Neural cell (in vitro differentiated cells): ENCODE measurements at regions not wholly inside any gene's neighbourhood (a gene's known extent, or its start where the extent isn't known, plus 50 kb on each side); places are given as distances from the start of the nearest gene placed in this dataset.

Source experiments
- H2AFZ ChIP-seq: fragments of 200-600, 300-800 bp; sonication (generic), shearing (Covaris generic); 2 replicates; pipeline ENCODE4 v1.6.0; 2014; ENCODE audit warnings: low read depth, mild to moderate bottlenecking, antibody characterized with exemption, low read length, moderate library complexity
- H3F3A ChIP-seq: fragments of 200-600 bp; shearing (Covaris generic); 2 replicates; pipeline ENCODE4 v1.6.1; 2016; ENCODE audit warnings: mild to moderate bottlenecking, moderate library complexity, mixed read lengths, antibody characterized with exemption, low read length; ENCODE audit not compliant: insufficient read depth, poor library complexity, severe bottlenecking
- H3K27ac ChIP-seq: fragments of 200-600, 300-800 bp; sonication (generic), shearing (Covaris generic); 2 replicates; pipeline ENCODE4 v1.5.1; 2014; ENCODE audit warnings: mild to moderate bottlenecking, low read length, moderate library complexity
- H3K27me3 ChIP-seq: fragments of 300-800, 200-600 bp; sonication (generic), shearing (Covaris generic); 2 replicates; pipeline ENCODE4 v1.6.0; 2014; ENCODE audit warnings: mild to moderate bottlenecking, low read depth, low read length, moderate library complexity; ENCODE audit not compliant: insufficient read depth
- H3K36me3 ChIP-seq: fragments of 300-800, 200-600 bp; sonication (generic), shearing (Covaris generic); 2 replicates; pipeline ENCODE4 v1.5.1; 2014; ENCODE audit warnings: mild to moderate bottlenecking, antibody characterized with exemption, low read length, moderate library complexity; ENCODE audit not compliant: insufficient read depth
- H3K4me2 ChIP-seq: fragments of 300-800, 200-600 bp; sonication (generic), shearing (Covaris generic); 2 replicates; pipeline ENCODE4 v1.6.0; 2014; ENCODE audit warnings: mild to moderate bottlenecking, low read length
- H3K4me3 ChIP-seq: fragments of 300-800, 200-600 bp; sonication (generic), shearing (Covaris generic); 2 replicates; pipeline ENCODE4 v1.5.1; 2014; ENCODE audit warnings: mild to moderate bottlenecking, low read length, moderate library complexity
- H3K79me2 ChIP-seq: fragments of 200-600 bp; shearing (Covaris generic); replicated peaks from 2 replicates; pipeline ENCODE4 v1.6.0; 2014; ENCODE audit warnings: mild to moderate bottlenecking, low read length, moderate library complexity; ENCODE audit not compliant: insufficient read depth
- H3K9ac ChIP-seq: fragments of 300-800, 200-600 bp; sonication (generic), shearing (Covaris generic); 2 replicates; pipeline ENCODE4 v1.6.1; 2016; ENCODE audit warnings: mild to moderate bottlenecking, low read length, mixed read lengths
- H3K9me2 ChIP-seq: fragments of 200-600 bp; shearing (Covaris generic); 2 replicates; pipeline ENCODE4 v1.6.1; 2016; ENCODE audit warnings: mild to moderate bottlenecking, low read length, mixed read lengths; ENCODE audit not compliant: insufficient read depth
- H3K9me3 ChIP-seq: fragments of 200-600, 300-800 bp; sonication (generic), shearing (Covaris generic); 2 replicates; pipeline ENCODE4 v1.6.1; 2016; ENCODE audit warnings: mild to moderate bottlenecking, mixed run types, low read length, moderate library complexity, mixed read lengths
- H4K20me1 ChIP-seq: fragments of 200-600 bp; shearing (Covaris generic); 2 replicates; pipeline ENCODE4 v1.6.1; 2016; ENCODE audit warnings: mild to moderate bottlenecking, mixed run types; ENCODE audit not compliant: insufficient read depth
- CTCF ChIP-seq: fragments of 450-650 bp; IDR thresholded peaks from 2 replicates; pipeline ENCODE4 v1.5.1; 2014; ENCODE audit warnings: antibody characterized with exemption, mild to moderate bottlenecking, moderate library complexity; ENCODE audit not compliant: poor library complexity, severe bottlenecking
- EP300 ChIP-seq: fragments of 450-650 bp; conservative IDR thresholded peaks from 2 replicates; pipeline ENCODE4 v1.6.1; 2014; ENCODE audit warnings: antibody characterized with exemption, mild to moderate bottlenecking, moderate library complexity; ENCODE audit not compliant: poor library complexity, severe bottlenecking
- EZH2 ChIP-seq: fragments of 200-600, 300-800 bp; shearing (Covaris generic), sonication (generic); IDR thresholded peaks from 2 replicates; pipeline ENCODE4 v1.6.1; 2014; ENCODE audit warnings: antibody characterized with exemption, low read length, borderline replicate concordance, mild to moderate bottlenecking; ENCODE audit not compliant: insufficient read depth, poor library complexity, severe bottlenecking
- MXI1 ChIP-seq: fragments of 450-650 bp; conservative IDR thresholded peaks from 2 replicates; pipeline ENCODE4 v1.6.1; 2014; ENCODE audit warnings: antibody characterized with exemption, mild to moderate bottlenecking; ENCODE audit not compliant: poor library complexity, severe bottlenecking
- POLR2AphosphoS5 ChIP-seq: IDR thresholded peaks from 2 replicates; pipeline ENCODE4 v1.6.1; 2012
- RAD21 ChIP-seq: fragments of 450-650 bp; conservative IDR thresholded peaks from 2 replicates; pipeline ENCODE4 v1.6.1; 2014; ENCODE audit warnings: antibody characterized with exemption, mild to moderate bottlenecking, moderate library complexity
- REST ChIP-seq: IDR thresholded peaks from 2 replicates; pipeline ENCODE4 v1.6.1; 2012; ENCODE audit warnings: borderline replicate concordance
- SMC3 ChIP-seq: fragments of 450-650 bp; conservative IDR thresholded peaks from 2 replicates; pipeline ENCODE4 v1.6.1; 2014; ENCODE audit warnings: antibody characterized with exemption, mild to moderate bottlenecking, moderate library complexity; ENCODE audit not compliant: poor library complexity
- TAF1 ChIP-seq: IDR thresholded peaks from 2 replicates; pipeline ENCODE4 v1.6.1; 2012; ENCODE audit warnings: low read depth

- Histone ChIP-seq H3K9ac (no peak overlapping the region), H3K27ac (no peak overlapping the region), H3K4me2 (no peak overlapping the region), H3K79me2 (no peaks in the 10 kb centered on the region), H3F3A (peaks cover 4% of the 10 kb centered on the region), H4K20me1 (no peaks in the 10 kb centered on the region), H3K4me3 (no peak overlapping the region), H3K9me3 (no peaks in the 10 kb centered on the region), H3K9me2 (no peaks in the 10 kb centered on the region), H3K27me3 (no peaks in the 10 kb centered on the region), H3K36me3 (no peaks in the 10 kb centered on the region), H2AFZ (no peak overlapping the region)
- no peak for TF ChIP-seq EP300
- TF ChIP-seq CTCF: no peak
- no peak for TF ChIP-seq RAD21
- no peak for TF ChIP-seq MXI1
- TF ChIP-seq SMC3: no peak
- TF ChIP-seq REST: no peak
- TF ChIP-seq TAF1: no peak
- TF ChIP-seq POLR2AphosphoS5: no peak
- TF ChIP-seq EZH2: no peak
Observed at GRCh38 chr18:43581936-43582519, 304.7 kb upstream of the SYT4 start.

GRCh38 chr18:43587538-43588153 lies 310.4 kb upstream of the SYT4 start:
- no peaks in the 10 kb centered on the region for H3K79me2 ChIP-seq
- H3K9ac ChIP-seq: no peak overlapping the region

More at GRCh38 chr18:43587538-43588153, 310.4 kb upstream of the SYT4 start:
- no peaks in the 10 kb centered on the region for H3F3A ChIP-seq
- no peaks in the 10 kb centered on the region for H3K27me3 ChIP-seq
- no peaks in the 10 kb centered on the region for H3K9me3 ChIP-seq
- no peaks in the 10 kb centered on the region for H4K20me1 ChIP-seq
- peak overlapping the region; percentile 5 for H2AFZ ChIP-seq
- no peak overlapping the region for H3K4me3 ChIP-seq
- no peaks in the 10 kb centered on the region for H3K9me2 ChIP-seq
- TF ChIP-seq POLR2AphosphoS5 (no peak), EP300 (no peak), EZH2 (no peak), SMC3 (peak; percentile 95), MXI1 (no peak), CTCF (peak; percentile 85), REST (peak; percentile 65), RAD21 (peak; percentile 83), TAF1 (no peak)
- no peaks in the 10 kb centered on the region for H3K36me3 ChIP-seq
- no peak overlapping the region for H3K27ac ChIP-seq
- H3K4me2 ChIP-seq: no peak overlapping the region
